ENCODE measurements at regions not wholly inside any gene's neighbourhood (a gene's known extent, or its start where the extent isn't known, plus 50 kb on each side); places are given as distances from the start of the nearest gene placed in this dataset.

DNA sequence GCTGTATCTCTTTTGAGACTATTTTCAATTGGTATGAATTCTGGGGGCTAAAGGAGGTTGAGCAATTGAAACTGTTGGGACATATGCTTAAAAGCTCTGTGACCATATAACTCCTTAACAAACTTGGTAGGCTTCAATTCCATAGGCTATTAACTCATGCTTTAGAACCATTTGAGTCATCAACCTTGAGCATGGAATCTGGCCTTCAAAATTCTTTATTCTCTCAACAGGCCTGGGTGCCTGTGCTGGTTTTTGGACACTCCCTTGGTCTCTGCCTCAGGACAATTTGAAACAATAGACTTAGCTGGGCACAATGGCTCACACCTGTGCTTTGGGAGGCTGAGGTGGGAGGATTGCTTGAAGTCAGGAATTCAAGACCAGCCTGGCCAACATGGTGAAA, 61.4 kb upstream of the EPB41L4A start:
- H3K27me3 ChIP-seq: peaks cover 0 to 2% (median 0%) of the 10 kb centered on the region in 7 donors
- peaks cover 0 to 6% (median 0%) of the 10 kb centered on the region in 11 donors for H3K9me3 ChIP-seq
- TF ChIP-seq, protein P1, sequence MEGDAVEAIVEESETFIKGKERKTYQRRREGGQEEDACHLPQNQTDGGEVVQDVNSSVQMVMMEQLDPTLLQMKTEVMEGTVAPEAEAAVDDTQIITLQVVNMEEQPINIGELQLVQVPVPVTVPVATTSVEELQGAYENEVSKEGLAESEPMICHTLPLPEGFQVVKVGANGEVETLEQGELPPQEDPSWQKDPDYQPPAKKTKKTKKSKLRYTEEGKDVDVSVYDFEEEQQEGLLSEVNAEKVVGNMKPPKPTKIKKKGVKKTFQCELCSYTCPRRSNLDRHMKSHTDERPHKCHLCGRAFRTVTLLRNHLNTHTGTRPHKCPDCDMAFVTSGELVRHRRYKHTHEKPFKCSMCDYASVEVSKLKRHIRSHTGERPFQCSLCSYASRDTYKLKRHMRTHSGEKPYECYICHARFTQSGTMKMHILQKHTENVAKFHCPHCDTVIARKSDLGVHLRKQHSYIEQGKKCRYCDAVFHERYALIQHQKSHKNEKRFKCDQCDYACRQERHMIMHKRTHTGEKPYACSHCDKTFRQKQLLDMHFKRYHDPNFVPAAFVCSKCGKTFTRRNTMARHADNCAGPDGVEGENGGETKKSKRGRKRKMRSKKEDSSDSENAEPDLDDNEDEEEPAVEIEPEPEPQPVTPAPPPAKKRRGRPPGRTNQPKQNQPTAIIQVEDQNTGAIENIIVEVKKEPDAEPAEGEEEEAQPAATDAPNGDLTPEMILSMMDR (IDR thresholded peaks at IDR 0.05): no peak
- peaks cover 0 to 5% (median 0%) of the 10 kb centered on the region in 9 donors for H3K4me1 ChIP-seq
- no peak overlapping the region for H3K4me3 ChIP-seq
- ATAC-seq (no peak), DNase-seq (no peak)
- no peaks in the 10 kb centered on the region for H3K36me3 ChIP-seq
- H3K27ac ChIP-seq: no peak overlapping the region
- intact Hi-C loops (cut with DNase I): no loop called here

DNA sequence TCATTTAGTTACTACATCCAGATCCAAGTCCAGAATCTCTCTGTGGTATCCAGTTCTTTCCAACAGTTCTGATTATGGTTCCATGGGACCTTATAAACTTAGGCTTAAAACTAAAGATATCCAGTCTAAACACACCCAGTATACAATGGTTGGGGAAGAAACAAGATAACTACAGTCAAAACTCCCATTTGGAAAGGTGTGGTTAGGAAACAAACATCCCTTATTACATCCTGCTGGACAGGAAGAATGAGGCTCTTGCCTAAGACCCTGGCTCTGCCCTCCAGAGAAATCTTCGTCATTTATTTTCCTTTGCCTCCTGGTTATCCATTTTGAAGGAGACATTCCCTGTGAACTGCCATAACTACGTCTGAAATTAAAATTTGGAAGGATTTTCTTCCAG, 64.6 kb upstream of the EPB41L4A start:
- H3K27me3 ChIP-seq: no peaks in the 10 kb centered on the region
- ATAC-seq (peak in 3 of 8 donors; percentile 29 to 75 (median 62)), DNase-seq (no peak)
- no peak overlapping the region for H3K4me3 ChIP-seq
- peaks cover 0 to 6% (median 0%) of the 10 kb centered on the region in 11 donors for H3K9me3 ChIP-seq
- TF ChIP-seq, protein P1 (IDR thresholded peaks at IDR 0.05): no peak
- no peaks in the 10 kb centered on the region for H3K36me3 ChIP-seq
- peaks cover 0 to 6% (median 0%) of the 10 kb centered on the region in 9 donors for H3K4me1 ChIP-seq
- intact Hi-C loops (cut with DNase I): no loop called here
- WGBS, 2 donors: 68 to 75% methylated on average over 2 of the region's 2 CpGs
- H3K27ac ChIP-seq: no peak overlapping the region

DNA sequence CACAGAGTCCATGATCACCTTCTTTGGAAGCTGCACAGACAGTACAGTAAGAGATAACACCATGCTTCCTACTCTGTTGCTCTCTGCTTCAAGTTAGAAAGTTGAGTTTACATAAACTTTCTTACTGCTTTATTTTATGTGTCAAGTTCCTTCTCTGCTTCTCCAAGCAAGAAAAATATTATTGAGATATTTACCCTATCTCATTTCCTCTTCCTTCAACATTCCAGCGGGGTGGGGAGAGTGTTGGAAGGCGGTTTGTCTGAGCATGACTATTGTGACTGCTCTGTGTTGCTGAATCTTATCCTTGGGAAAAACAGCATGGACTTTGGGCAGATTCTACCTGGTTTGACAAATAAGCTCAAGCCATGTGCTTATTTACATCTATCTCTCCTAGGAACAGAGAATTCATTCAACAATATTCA, 66.9 kb upstream of the EPB41L4A start:
- no peak overlapping the region for H3K4me3 ChIP-seq
- intact Hi-C loops (cut with DNase I): no loop called here
- peak in 4 of 8 donors; percentile 55 to 64 (median 60) for ATAC-seq
- H3K27me3 ChIP-seq: no peaks in the 10 kb centered on the region
- peak overlapping the region in 4 of 10 donors; percentile 4 to 32 (median 22) for H3K27ac ChIP-seq
- TF ChIP-seq, protein P1 (IDR thresholded peaks at IDR 0.05): no peak
- peaks cover 0 to 6% (median 0%) of the 10 kb centered on the region in 11 donors for H3K9me3 ChIP-seq
- no peak for DNase-seq
- H3K36me3 ChIP-seq: no peaks in the 10 kb centered on the region
- WGBS, 2 donors: 44 to 54% methylated on average over 2 of the region's 2 CpGs
- peaks cover 0 to 6% (median 0%) of the 10 kb centered on the region in 9 donors for H3K4me1 ChIP-seq

DNA sequence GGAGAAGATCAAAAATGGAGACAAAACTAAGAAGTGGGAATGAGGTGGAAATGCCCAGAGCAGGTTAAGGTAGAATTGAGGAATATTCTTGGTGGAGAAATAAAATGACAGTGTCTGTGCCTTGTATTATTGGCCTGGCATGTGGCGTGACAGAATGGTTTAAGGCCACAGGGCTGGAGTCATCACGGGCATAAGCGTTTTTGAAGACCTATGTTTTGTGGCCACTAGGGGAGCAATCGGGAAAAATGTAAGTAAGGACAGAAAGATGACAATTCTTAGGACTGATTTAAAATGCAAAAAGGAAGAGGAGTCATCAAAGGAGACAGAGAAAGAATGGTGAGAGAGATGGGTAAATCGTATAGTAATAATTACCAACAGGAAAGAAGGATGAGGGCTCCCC, 72.2 kb upstream of the EPB41L4A start:
- DNase-seq: no peak
- no peaks in the 10 kb centered on the region for H3K36me3 ChIP-seq
- intact Hi-C loops (cut with DNase I): loop anchor here in 1 of 10 donors (10.0 kb wide), 1 partner anchor 316 kb away; no protein-coding TSS in a partner anchor
- WGBS, 2 donors: 79 to 85% methylated on average over 5 of the region's 5 CpGs
- no peak for ATAC-seq
- H3K4me3 ChIP-seq: no peak overlapping the region
- H3K27me3 ChIP-seq: no peaks in the 10 kb centered on the region
- TF ChIP-seq, protein P1 (IDR thresholded peaks at IDR 0.05): peak in 7 of 9 donors; percentile 7 to 30 (median 17)
- H3K9me3 ChIP-seq: no peaks in the 10 kb centered on the region
- H3K27ac ChIP-seq: no peak overlapping the region
- peaks cover 0 to under 1% (median 0%) of the 10 kb centered on the region in 9 donors for H3K4me1 ChIP-seq
